ENCODE measurements at regions not wholly inside any gene's neighbourhood (a gene's known extent, or its start where the extent isn't known, plus 50 kb on each side); places are given as distances from the start of the nearest gene placed in this dataset.

DNA sequence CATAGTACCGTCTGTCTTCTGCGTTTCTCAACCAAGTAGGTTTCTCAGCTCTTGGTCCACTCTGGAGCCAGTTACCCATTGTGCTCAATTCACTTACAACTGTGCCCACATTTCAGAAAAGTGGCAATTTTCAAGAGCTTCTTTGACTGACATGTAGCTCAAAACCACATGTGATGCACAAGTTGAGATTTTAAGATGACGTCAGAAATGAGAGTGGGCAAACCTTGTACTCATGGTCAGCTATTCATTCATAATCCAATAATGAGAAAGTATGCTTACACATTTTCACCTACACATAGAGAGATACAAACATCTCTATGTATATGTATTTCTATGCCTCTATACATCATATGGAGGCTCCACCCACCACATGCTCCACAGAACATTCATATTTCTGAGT is 487.2 kb upstream of the AKR1E2 start:
- no peaks in the 10 kb centered on the region for H3K27me3 ChIP-seq

DNA sequence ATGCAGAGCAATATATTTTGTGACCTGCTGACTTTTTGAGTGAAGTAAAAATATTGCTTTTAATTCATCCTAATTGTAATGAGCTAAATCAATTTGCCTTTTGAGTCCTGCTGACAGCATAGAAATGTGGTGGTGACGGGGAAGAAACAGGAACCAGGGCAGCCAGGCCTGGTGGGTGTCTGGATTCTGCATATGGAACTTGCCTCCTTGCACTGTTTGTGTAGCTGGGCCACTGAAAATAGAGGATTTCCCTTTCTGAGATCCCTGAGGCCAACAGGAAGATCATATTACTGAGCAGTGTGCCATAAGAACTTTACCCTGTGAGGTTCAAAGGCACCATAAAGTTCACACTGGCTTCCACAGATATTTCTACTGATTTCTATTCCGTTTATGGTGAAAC is 488.4 kb upstream of the AKR1E2 start:
- no peak for DNase-seq
- Histone ChIP-seq H3K27ac (no peak overlapping the region), H3K4me1 (no peaks in the 10 kb centered on the region), H3K9me3 (no peaks in the 10 kb centered on the region), H3K36me3 (ENCODE audit: low read depth, missing control alignments) (no peaks in the 10 kb centered on the region), H3K4me3 (no peak overlapping the region), H3K27me3 (no peaks in the 10 kb centered on the region)
- TF ChIP-seq, protein P1, sequence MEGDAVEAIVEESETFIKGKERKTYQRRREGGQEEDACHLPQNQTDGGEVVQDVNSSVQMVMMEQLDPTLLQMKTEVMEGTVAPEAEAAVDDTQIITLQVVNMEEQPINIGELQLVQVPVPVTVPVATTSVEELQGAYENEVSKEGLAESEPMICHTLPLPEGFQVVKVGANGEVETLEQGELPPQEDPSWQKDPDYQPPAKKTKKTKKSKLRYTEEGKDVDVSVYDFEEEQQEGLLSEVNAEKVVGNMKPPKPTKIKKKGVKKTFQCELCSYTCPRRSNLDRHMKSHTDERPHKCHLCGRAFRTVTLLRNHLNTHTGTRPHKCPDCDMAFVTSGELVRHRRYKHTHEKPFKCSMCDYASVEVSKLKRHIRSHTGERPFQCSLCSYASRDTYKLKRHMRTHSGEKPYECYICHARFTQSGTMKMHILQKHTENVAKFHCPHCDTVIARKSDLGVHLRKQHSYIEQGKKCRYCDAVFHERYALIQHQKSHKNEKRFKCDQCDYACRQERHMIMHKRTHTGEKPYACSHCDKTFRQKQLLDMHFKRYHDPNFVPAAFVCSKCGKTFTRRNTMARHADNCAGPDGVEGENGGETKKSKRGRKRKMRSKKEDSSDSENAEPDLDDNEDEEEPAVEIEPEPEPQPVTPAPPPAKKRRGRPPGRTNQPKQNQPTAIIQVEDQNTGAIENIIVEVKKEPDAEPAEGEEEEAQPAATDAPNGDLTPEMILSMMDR (IDR thresholded peaks at IDR 0.05), result no peak
- TF ChIP-seq POLR2A (IDR thresholded peaks at IDR 0.05), result no peak
- 85 to 90% methylated on average over 2 of the region's 2 CpGs for WGBS, 2 donors
- intact Hi-C loops (cut with DNase I; ENCODE audit: low total_unique reads), result no loop called here

More for the DNA sequence above, 487.2 kb upstream of the AKR1E2 start:
- no peaks in the 10 kb centered on the region for H3K4me1 ChIP-seq
- WGBS, 2 donors, result 90 to 92% methylated on average over 3 of the region's 3 CpGs
- intact Hi-C loops (cut with DNase I; ENCODE audit: low total_unique reads), result no loop called here
- no peak overlapping the region for H3K27ac ChIP-seq
- no peaks in the 10 kb centered on the region for H3K36me3 ChIP-seq (ENCODE audit: low read depth, missing control alignments)
- no peak overlapping the region for H3K4me3 ChIP-seq
- no peak for TF ChIP-seq POLR2A (IDR thresholded peaks at IDR 0.05)
- TF ChIP-seq, protein P1 (IDR thresholded peaks at IDR 0.05), result no peak
- H3K9me3 ChIP-seq, result no peaks in the 10 kb centered on the region
- no peak for DNase-seq

DNA sequence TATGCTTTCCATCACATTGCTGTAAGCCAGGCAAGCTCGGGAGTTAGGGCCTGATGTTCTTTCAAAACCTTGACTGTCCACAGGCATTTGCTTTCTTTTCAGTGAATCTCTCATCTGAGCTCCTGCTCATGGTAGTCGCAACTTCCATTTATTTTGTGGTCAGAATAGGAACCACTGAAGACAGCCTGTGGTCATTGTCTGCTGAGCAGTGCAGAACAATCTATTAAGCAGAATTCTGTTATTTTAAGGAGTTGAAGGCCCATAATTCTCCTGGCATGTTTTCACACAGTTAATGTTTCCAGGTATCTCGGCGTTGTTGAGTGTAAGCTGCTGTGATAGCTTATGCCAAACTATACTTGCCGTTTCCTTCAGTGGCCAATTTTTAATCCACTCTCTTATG is 491.1 kb upstream of the AKR1E2 start:
- TF ChIP-seq POLR2A (IDR thresholded peaks at IDR 0.05), result no peak
- intact Hi-C loops (cut with DNase I; ENCODE audit: low total_unique reads), result no loop called here
- no peaks in the 10 kb centered on the region for H3K27me3 ChIP-seq
- no peak overlapping the region for H3K27ac ChIP-seq
- H3K4me3 ChIP-seq, result no peak overlapping the region
- 61 to 72% methylated on average over 5 of the region's 5 CpGs for WGBS, 2 donors
- no peaks in the 10 kb centered on the region for H3K4me1 ChIP-seq
- no peaks in the 10 kb centered on the region for H3K36me3 ChIP-seq (ENCODE audit: low read depth, missing control alignments)
- no peaks in the 10 kb centered on the region for H3K9me3 ChIP-seq
- DNase-seq, result no peak

- TF ChIP-seq, protein P1 (IDR thresholded peaks at IDR 0.05), result no peak
- no peak for TF ChIP-seq POLR2A (IDR thresholded peaks at IDR 0.05)
- Histone ChIP-seq H3K4me3 (no peak overlapping the region), H3K27ac (no peak overlapping the region), H3K27me3 (no peaks in the 10 kb centered on the region), H3K4me1 (no peaks in the 10 kb centered on the region), H3K36me3 (ENCODE audit: low read depth, missing control alignments) (no peaks in the 10 kb centered on the region), H3K9me3 (no peaks in the 10 kb centered on the region)
- no peak for DNase-seq
- intact Hi-C loops (cut with DNase I; ENCODE audit: low total_unique reads), result no loop called here
- WGBS, 2 donors, result 64 to 71% methylated on average over 6 of the region's 6 CpGs
These were observed 492.0 kb upstream of the AKR1E2 start for GRCh38 chr10:4334015-4334414.

DNA sequence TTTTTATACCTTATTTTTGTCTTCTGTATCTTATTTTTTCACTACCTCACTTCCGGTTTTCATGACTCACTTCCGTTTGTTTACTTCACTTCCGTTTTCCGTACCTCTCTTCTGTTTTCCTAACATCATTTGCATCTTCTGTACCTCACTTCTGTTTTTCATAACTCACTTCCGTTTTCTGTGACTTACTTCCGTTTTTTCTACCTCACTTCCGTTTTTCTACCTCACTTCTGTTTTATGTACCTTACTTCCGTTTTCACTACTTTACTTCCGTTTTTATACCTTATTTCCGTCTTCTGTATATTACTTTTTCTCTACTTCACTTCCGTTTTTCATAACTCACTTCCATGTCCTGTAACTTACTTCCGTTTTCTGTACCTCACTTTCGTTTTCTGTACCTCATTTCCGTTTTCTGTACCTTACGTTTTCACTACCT is 492.5 kb upstream of the AKR1E2 start:
- no peaks in the 10 kb centered on the region for H3K4me1 ChIP-seq
- intact Hi-C loops (cut with DNase I; ENCODE audit: low total_unique reads), result no loop called here
- no peaks in the 10 kb centered on the region for H3K27me3 ChIP-seq
- peak overlapping the region in 1 of 2 donors; percentile 21 for H3K4me3 ChIP-seq
- no peaks in the 10 kb centered on the region for H3K9me3 ChIP-seq
- no peak for TF ChIP-seq POLR2A (IDR thresholded peaks at IDR 0.05)
- TF ChIP-seq, protein P1 (IDR thresholded peaks at IDR 0.05), result no peak
- H3K36me3 ChIP-seq (ENCODE audit: low read depth, missing control alignments), result no peaks in the 10 kb centered on the region
- no peak overlapping the region for H3K27ac ChIP-seq
- no peak for DNase-seq
- 57 to 82% methylated on average over 15 of the region's 15 CpGs for WGBS, 2 donors

Data from testis (tissue), 2 donors.